ENCODE measurements at regions not wholly inside any gene's neighbourhood (a gene's known extent, or its start where the extent isn't known, plus 50 kb on each side); places are given as distances from the start of the nearest gene placed in this dataset.
A peak's percentile ranks its signal among the peaks of the same experiment; 100 is the strongest.

DNA sequence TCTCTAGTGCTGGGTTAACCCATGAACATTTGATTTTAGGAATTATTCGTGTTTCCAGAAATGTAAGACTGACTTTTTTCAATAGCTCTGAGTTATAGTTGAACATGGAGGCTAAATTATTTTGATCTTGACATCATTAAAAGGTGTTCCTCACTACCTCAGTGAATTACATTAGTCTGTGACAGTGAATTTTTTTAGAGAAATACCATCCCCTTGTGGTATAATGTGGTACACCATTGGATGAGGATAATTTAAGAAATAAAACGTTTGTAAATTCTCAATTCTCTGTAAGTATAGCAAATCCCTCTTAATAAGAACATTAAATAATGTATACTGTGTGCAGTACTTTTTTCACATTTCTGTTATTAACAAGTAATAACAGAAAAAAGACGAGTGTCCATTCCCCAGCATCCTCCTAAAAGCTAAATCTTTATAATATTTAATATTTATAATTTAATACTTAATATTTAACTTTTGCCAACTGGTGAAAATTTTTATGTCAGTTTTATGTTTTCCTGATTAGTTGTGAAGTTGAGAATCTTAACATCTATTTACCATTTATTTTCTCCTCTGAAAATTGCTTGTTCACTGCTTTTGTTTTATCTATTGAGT is 70.3 kb upstream of the CWC22 start:
- DNase-seq (ENCODE audit: low spot score): peak; percentile 16
- peak; percentile 44 for TF ChIP-seq CTCF (IDR thresholded peaks at IDR 0.05; ENCODE audit: borderline replicate concordance, control extremely low read depth, extremely low read depth, insufficient read depth, missing control alignments)
- in situ Hi-C loops (cut with MboI; ENCODE audit: low sequenced_read_pairs, unreplicated experiment): no loop called here

GRCh38 chr2:180075870-180076269 is 68.8 kb upstream of the CWC22 start:
- TF ChIP-seq CTCF (IDR thresholded peaks at IDR 0.05; ENCODE audit: borderline replicate concordance, control extremely low read depth, extremely low read depth, insufficient read depth, missing control alignments): no peak
- in situ Hi-C loops (cut with MboI; ENCODE audit: low sequenced_read_pairs, unreplicated experiment): no loop called here
- no peak for DNase-seq (ENCODE audit: low spot score)

DNA sequence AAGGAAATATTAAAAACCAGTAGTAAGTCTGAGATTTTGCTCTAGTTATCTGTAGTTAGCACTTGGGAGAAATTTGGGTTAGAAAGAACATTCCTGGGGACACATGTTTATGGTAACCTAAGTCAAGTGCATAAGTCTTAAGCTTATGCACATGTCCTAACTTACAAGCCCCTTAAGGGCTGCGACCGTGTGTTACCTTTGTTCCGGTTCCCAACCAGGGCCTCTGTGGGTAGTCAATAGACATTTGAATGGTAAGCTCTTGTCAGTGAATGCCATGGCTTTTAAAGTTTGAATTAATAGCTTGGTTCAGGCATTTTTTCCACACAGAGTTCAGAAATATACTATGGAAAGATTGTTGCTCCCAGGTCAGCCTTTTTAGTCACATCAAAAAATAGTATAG is 64.7 kb upstream of the CWC22 start:
- no peak for DNase-seq (ENCODE audit: low spot score)
- in situ Hi-C loops (cut with MboI; ENCODE audit: low sequenced_read_pairs, unreplicated experiment): no loop called here
- no peak for TF ChIP-seq CTCF (IDR thresholded peaks at IDR 0.05; ENCODE audit: borderline replicate concordance, control extremely low read depth, extremely low read depth, insufficient read depth, missing control alignments)

- DNase-seq (ENCODE audit: low spot score): no peak
- TF ChIP-seq CTCF (IDR thresholded peaks at IDR 0.05; ENCODE audit: borderline replicate concordance, control extremely low read depth, extremely low read depth, insufficient read depth, missing control alignments): no peak
- in situ Hi-C loops (cut with MboI; ENCODE audit: low sequenced_read_pairs, unreplicated experiment): no loop called here
Measured at GRCh38 chr2:180063494-180064092, 56.5 kb upstream of the CWC22 start.

DNA sequence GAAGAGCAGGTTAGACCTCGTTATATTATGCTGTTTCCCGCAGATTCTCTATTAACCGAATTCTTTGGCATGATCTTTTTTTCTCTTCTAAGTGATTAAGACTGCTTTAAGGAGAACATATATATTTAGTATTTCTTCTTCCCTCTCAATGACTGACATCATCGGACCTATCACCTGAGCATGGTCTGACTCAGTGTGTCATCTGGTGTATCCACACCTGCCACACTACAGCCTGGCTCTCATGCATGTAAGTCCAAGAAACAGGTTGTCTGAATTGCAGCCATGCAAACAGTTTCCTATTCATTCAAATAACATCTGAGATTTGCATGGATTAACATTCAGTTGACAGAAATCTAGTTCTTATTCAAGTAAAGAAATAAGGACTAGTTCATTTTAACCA is 55.1 kb upstream of the CWC22 start:
- no peak for TF ChIP-seq CTCF (IDR thresholded peaks at IDR 0.05; ENCODE audit: borderline replicate concordance, control extremely low read depth, extremely low read depth, insufficient read depth, missing control alignments)
- in situ Hi-C loops (cut with MboI; ENCODE audit: low sequenced_read_pairs, unreplicated experiment): no loop called here
- no peak for DNase-seq (ENCODE audit: low spot score)

DNA sequence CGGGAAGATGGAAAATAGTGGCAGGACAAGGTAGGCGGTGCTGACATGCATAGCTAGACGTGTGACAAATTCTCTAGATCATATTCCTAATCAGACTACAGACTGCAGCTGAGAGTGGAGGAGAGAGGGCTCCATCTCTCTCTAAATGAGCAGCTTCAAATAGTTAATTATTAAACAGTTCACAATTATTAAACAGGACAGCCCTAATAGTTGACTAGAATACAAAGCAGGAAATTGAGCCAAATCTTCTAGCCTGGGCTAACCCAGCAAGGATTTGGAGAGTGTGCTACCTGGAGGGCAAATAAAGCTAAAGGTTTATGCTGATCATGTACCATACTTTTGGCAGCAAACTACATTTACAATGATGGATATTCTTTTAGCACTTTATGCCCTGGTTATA is 54.4 kb upstream of the CWC22 start:
- no peak for TF ChIP-seq CTCF (IDR thresholded peaks at IDR 0.05; ENCODE audit: borderline replicate concordance, control extremely low read depth, extremely low read depth, insufficient read depth, missing control alignments)
- no peak for DNase-seq (ENCODE audit: low spot score)
- in situ Hi-C loops (cut with MboI; ENCODE audit: low sequenced_read_pairs, unreplicated experiment): no loop called here

All from GM13976 (cell line).